HK-2 (cell line): ENCODE measurements at regions not wholly inside any gene's neighbourhood (a gene's known extent, or its start where the extent isn't known, plus 50 kb on each side); places are given as distances from the start of the nearest gene placed in this dataset.
"Not testable (repeated sequence)": the region's sequence is repeated elsewhere in the genome, so short reads cannot be mapped to it uniquely, and the experiment has no call there.

Experiments used
- DNase-seq: peaks from one replicate; pipeline ENCODE4 v3.0.0-alpha.2; 2018; ENCODE audit not compliant: unreplicated experiment

DNA sequence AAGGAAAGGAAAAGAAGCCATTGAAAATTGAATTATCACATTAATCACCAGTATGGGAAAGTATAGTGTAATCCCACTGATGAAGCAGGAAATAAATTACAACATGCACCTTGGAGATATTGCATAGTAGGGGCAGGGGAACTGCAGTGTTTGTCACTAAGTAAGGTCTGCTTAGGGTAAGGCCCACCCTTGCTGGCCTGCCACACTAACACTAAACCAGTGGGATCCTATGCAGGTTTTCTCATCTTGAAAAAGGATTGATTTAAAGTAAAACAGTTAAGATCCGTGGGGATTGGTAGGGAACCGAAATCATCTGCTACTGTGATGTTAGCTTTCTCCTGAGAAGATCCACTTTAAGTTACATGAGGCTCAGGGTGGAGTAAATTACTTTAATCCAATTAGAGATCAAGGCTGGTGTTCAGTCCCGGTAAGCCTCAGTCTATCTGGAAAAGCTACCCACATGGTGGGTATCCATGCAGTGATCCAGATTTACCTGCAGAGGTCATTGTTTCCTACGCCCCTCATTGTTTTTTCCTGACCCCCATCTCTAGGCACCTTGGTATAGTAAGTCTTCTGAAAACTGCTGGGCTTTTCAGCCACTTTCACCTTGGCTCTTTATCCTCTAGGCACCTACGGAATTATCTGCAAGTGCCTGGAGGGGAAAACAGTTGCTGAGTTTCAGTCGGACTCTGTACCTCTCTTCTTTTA lies 1014.9 kb upstream of the ATXN8OS start:
- DNase-seq: no peak

DNA sequence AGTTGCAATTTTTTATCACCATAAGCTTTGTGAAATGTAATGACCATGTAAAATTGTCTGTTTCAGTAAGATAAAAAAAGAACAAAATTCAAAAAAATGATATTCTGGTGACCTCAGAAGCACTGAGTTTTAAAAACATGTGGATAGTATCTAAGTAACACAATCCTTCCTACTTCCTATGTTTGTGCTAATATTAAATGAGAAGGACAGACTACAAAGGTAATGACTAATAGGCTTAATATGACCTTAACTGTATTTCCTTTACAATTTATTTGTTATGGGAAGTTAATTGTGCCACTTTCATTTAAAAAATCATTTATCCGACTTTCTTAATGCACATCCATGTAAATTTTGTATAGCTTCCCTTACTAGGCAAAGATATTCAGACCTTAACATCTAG lies 1030.4 kb upstream of the ATXN8OS start:
- no peak for DNase-seq

DNA sequence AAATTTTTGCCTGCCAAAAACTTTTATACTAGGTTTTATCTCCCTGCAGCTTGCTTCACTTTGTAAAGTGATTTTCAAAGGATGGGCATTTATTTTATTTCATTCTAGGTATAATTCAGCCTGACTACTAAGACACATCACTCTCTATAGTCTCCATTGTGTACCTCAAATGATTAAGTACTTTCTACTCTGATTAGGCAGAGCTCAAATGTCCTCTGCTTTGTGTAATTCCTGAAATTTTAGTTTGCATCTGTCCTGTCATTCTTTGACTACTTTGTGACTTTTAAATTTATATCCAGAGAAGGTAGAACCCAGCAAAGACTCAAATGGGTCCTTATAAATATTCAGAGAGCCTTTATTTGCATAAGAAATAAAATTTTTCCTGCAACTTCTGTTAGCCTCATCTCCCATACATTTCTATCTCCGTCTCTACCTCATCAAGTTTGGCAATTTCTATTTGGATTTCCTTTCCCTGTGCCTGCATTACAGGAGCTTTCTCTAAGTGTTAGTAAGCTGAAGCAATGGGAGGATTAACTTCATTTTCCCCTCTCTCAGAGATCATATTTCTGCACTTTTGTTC lies 1038.0 kb upstream of the ATXN8OS start:
- DNase-seq: no peak

DNA sequence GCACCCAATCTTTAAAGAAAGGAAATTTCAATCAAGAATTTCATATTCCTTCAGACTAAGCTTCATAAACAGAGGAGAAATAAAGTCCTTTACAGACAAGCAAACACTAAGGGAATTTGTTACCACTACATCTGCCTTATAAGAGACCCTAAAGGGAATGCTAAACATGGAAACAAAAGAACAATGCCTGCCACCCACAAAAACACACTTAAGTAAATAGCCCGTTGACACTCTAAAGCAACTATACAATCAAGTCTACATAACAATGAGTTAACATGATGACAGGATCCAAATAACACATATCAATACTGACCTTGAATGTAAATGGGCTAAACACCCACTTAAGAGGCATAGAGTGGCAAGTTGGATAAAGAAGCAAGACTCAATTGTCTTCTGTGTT lies 1056.9 kb upstream of the ATXN8OS start:
- DNase-seq: no peak

DNA sequence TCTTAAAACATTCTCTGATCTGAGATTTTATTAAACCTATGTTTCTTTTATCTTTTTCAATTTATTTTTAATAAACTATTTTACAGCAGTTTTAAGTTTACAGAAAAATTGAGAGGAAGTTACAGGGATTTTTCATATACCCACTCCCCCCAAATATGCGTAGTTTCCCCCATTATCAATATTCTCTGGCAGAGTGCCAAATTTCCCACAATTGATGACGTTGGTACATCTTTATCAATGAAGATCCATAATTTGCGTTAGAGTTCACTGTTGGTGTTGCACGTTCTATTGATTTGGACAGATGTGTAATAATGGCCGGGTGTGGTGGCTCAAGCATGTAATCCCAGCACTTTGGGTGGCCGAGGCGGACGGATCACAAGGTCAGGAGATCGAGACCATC lies 1063.0 kb upstream of the ATXN8OS start:
- no peak for DNase-seq

DNA sequence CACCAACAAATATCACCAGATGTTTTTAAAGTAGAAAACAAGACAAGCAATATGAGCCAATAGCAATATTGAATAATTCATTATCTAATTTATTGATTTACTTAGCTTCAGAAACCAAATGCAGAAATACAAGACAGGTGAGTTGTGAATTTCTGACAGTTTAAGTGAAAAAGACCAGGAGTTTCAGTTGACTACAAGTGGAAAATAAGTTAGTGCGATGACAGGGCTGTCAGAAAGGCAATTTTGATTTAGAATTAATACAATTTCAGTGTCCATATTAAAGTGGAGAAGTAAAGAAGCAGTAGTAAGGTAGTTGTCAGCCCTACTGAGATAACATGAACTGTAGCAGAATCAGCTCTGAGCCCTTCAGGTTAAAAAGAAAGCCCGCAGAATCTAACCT lies 1066.7 kb upstream of the ATXN8OS start:
- DNase-seq: no peak

DNA sequence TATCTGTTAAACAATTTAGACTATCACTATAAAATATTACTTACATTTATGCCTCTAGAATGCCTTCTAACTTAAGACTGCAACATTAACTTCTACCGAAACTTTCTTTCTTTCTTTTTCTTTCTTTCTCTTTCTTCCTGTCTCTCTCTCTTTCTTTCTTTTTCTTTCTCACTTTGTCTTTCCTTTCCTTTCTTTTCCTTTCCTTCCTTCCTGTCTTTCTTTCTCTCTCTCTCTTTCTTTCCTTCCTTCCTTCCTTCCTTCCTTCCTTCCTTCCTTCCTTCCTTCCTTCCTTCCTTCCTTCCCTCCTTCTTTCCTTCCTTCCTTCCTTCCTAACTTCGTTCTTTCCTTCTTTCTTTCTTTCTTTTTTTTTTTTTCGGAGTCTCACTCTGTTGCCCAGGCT lies 1071.9 kb upstream of the ATXN8OS start:
- DNase-seq: no peak

DNA sequence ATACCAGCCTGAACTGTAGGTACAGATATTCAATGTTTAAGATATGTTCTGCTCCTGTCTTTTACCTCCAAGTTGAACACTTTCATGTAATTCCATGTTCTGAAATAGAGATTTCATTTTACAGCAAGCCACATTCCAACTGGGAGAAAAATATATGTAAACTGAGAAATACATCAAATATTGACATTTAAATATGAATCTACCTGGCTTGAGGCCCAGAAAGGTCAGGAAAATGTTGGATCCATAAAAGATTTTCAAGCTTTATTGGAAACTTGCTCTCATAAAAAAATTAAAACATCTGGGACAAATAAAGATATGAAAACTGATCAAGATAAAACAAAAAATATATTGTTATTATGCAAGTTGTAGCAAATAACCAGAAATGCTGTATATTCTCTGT lies 1078.7 kb upstream of the ATXN8OS start:
- DNase-seq: no peak

DNA sequence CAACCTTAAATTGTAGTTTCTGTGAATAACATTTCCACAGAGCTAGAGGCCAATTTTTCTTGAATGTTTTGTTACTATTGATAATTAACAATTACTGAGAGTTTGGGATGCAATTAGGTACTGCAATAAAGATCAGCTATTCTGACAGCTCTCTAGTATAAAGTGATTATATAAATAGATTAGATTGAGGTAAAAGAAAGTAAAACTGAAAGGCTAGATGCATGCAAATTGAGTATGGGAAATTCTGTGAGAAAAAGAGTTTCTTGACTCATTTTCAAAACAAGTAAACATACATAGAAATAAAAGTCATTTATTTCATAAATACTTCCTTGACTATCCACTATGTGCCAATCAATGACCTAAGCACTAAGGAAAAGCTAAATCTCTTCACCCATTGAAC lies 1087.5 kb upstream of the ATXN8OS start:
- no peak for DNase-seq

DNA sequence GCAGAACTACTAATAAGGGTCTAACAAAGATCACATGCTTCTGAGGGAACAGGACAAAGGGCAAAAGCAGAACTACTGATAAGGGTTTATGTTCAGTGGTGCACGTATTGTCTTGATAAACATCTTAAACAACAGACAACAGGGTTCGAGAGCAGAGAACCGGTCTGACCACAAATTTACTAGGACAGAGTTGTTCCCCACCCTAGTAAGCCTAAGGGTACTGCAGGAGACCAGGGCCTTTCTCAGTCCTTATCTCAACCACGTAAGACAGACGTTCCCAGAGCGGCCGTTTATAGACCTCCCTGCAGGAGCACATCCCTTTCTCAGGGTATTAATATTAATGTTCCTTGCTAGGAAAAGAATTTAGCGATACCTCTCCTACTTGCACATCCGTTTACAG lies 1089.5 kb upstream of the ATXN8OS start:
- DNase-seq: not testable (repeated sequence)

DNA sequence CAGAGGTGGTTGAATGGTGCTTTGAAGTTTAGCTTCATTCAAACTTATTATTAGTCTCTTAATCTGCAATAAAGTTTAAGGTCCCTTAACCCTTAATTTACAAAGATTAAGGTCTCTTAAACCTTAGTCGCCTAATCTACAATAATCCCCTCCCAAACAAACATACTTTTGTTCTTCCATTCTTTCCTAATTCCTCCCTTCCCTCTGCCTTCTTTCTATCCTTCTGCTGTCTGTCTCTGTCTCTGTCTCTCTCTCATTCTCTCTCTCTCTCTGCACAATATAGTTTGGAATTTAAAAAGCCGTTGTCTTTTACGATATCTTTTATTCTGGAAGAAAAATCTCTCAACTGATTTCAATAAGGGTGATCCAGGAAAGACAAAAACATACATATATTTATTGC lies 1096.8 kb upstream of the ATXN8OS start:
- no peak for DNase-seq

DNA sequence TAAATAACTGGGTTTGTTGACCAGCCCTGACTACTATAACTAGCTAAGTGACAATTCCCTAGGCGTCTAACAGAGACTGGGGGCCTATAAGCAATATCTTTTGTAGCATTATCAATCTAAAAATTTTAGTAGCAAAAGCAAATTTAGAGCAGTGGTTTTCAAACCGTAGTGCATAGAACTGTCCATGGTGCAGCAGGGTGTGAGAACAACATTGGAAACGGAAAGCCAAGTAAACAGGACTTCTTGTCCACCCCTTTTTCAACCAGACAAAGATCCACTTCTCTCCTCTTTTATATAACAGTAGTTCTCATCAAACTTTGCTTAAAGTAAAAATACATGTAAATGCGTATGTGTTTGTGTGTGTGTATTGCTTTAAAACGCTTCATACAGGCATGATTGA lies 1099.1 kb upstream of the ATXN8OS start:
- DNase-seq: no peak

DNA sequence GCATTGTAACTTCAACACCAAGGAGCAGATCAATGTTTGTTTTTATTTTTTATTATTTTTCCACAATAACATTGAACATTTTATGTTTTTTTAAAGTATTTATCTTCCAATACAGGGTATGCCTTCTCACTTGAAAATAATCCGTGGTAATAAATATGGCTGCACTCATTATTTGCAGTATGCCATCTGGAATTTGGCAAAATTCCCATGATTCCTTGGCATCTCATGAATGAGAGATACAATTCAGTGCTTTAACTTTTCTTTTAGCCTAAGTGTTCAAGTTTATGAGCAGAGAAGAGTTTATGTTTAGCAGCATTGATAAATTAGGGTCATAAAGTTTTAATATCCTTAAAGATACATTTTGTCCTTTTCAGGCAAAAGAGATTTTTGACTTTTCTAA lies 1109.6 kb upstream of the ATXN8OS start:
- DNase-seq: no peak

DNA sequence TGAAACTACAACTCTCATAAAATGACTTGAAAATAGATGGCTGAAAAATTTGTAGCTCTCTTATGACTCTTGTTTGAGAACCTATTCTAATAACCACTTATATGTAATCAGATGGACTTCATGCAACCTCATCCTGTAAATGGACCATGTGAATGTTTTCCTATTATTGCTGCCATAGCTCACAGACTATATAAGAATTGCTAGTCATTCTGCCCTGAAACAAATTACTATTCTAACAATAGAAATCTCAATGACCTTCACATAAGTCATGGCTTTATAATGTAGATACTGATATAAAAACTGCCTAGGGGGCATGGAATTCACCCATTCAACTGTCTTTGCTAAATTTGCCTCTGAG lies 1111.0 kb upstream of the ATXN8OS start:
- DNase-seq: no peak

DNA sequence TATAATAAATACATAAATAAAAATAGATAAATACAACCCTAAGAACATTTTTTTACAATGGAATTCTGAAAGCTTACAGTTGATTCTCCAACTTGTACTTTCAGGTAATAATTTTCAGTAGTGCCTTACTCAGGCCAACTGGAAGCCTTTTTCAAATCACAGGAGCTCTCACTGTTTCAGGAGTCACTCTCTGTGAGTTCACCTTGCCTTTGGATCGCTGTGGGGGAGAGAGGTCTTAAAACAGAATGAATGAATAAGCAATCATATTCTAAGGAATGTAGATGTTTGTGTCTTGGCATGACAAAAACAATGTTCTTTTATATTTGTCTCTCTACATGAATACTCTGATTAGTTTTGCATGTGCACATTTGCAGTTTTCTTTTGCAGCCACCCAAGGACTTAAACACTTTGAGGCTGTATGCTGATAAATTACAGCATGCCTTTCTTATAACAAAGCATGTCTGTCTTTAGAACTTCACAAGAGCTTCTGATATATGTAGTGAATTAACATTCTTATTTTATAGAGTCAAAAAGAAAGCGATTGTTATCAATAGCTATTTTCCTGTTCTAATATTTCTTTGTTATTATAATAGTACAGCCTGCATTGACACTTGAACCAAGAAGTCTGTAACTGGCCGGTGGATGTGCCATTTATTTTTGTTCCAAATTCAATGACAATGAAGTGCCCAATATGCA lies 1111.5 kb upstream of the ATXN8OS start:
- DNase-seq: no peak

DNA sequence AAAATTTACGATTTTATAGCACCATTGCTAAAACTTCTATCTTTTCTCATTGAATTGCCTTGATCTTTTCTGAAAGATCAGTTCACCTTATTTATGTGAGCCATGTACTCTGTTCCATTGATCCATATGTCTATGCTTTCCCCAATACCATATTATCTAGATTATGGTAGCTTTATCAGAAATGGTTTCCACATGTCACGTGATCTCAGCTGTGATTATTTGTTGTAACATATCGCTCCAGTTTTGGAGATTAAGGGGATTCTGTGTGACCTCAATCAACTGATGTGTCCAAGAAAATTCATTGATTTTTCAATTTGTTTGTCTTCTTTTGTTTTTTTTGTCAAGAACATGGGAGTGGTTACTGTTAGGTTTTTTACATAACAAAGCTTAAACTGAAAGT lies 1114.5 kb upstream of the ATXN8OS start:
- DNase-seq: no peak

DNA sequence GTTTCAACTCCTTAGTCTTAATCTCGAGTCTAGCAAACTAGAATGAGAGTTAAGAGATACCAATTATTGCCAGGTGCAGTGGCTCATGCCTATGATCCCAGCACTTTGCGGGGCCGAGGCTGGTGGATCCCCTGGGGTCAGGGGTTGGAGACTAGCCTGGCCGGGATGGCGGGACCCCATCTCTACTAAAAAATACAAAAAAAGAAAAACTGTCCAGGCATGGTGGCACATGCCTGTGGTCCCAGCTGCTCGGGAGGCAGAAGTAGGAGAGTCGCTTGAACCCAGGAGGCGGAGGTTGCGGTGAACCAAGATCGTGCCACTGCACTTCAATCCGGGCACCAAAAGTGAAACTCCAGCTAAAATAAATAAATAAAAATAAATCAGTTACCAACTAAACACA lies 1119.5 kb upstream of the ATXN8OS start:
- no peak for DNase-seq

DNA sequence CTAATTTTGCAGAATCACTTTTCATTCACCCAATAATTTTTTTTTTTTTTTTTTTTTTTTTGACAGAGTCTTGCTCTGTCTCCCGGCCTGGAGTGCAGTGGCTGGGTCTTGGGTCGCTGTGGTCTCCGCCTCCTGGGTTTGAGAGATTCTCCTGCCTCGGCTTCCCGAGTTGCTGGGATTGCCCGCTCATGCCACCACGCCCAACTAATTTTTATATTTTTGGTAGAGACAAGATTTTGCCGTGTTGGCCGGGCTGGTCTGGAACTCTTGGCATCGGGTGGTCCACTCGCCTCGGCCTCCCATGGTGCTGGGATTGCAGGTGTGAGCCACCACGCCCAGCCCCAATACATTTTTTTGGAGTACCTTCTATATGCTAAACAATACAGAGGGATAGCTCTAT lies 1120.0 kb upstream of the ATXN8OS start:
- DNase-seq: no peak

DNA sequence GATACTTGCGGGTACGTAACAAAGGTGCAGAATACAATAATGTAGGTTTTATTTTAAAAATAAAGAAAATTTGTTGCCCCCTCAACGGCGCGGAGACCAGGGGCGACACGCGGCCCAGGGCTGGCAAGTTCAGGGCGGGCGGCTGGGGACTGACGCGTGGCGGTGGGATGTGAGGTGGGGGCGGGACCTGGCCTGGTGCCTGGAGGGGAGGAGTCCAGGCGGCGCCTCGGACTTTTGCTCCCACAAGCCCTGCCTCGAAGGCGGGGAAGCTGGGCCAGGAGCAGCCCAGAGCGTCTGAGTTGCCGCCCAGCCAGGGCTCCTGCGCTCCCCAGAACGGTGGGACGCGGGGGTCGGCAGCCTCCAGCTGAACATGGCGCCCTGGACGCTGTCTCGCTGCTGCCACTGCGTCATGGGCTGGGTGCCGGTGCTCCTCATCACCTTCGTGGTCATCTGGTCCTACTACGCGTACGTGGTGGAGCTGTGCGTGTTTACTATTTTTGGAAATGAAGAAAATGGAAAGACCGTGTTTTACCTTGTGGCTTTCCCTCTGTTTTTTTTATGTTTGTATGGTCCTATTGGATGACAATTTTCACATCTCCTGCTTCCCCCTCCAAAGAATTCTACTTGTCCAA lies 1122.8 kb upstream of the ATXN8OS start:
- no peak for DNase-seq

DNA sequence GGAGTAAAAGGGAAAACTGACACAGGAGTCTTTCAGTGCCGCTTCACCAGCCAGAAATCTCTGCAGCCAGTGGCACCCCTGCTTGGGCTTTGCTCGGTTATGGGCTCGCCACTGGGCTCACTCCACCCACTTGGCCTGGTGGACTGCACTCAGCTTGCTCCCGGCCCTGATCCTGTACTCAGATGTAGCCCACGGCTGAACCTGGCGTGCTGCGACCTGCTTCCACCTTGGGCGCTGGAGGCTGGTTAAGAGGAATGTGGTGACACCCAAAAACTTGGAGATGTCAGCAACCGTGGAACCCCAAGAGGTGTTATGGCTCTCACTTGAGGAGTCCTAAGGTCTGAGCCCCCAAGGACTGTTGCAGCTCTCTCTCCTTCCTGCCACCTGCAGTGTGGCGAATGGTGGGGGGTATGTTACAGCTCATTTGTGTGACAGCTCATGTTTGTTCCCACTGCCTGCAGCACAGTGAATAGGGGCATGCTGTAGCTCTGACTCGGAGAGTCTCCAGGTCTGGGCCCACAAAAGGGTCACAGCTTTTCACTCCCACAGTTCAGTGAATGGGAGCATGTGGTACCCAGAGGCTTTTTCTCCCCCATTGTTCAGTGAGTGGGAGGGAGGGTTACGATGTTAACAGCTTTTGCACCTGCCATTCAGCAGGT lies 1124.5 kb upstream of the ATXN8OS start:
- no peak for DNase-seq

DNA sequence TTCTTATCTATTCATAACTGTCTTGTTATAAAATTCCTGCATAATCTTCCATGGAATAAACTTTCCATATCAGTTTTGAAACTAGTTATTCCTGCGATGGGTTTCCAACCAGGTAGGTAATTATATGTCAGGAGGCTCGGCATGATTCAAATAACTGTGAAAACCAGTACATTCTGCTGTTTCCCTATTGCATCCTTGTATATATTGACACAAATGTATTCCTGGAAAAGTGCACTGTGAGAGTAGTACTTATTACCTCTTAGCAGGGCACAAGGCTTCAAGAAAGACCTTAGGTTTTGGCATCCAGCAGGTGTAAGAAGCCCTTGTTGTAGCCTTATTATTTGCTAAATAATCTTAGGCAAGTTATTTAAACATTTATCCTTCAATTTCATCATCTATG lies 1131.3 kb upstream of the ATXN8OS start:
- no peak for DNase-seq

DNA sequence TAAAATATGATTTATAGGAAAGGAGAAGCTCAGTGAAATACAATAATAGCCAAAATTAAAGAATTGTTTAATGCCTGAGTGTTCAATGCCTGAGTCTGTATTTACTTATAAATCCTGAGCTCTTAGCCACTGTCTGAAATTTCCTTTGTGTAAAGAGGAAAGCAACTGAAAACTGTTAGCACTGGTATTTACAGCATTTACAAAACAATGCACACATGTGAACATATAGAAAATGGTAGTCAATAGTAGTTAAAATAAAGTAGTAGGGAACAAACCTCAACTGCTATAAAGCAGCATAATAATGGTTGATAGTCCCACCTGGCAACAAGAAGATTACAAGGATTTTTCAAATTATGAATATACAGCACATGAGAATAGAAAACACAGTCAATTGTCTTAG lies 1137.1 kb upstream of the ATXN8OS start:
- DNase-seq: no peak

DNA sequence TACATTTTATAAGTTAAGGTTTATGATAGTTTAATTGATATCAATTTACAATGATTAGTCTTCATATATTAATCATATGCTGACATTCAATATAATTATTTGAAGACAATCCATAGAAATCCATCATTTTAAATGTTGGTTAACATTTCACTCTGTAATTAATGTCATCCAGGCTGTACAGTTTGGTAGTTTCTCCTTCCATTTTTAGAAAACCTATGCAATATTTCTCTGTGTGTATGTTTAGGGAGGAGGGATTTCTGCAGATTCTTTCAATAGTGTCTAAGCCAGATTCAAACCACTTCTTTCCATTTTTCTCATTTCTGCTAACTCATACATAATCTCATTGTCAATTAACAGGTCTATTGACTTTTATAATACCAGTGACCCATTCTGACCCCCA lies 1159.0 kb upstream of the ATXN8OS start:
- DNase-seq: no peak
